A549 (cell line): ENCODE measurements at regions not wholly inside any gene's neighbourhood (a gene's known extent, or its start where the extent isn't known, plus 50 kb on each side); places are given as distances from the start of the nearest gene placed in this dataset.

Source experiments
- ATAC-seq, 2 experiments: fragments of 200-7000 bp in 1 of 2; fragments of >200 bp in 1 of 2; cut with Nextera tagmentation in 1 of 2; cut with Tn5 transposase in 1 of 2; 3 replicates each; pipeline versions ENCODE4 v1.8.0 to v1.9.1; 2018 to 2020; ENCODE audit warnings: mild to moderate bottlenecking in 1 of 2, moderate library complexity in 1 of 2
- CTCF ChIA-PET: fragments of 300-600 bp; sonication (Branson Sonifier 250); formaldehyde crosslinking; extraction: SDS; loops from one replicate; lab custom pipeline; 2021; ENCODE audit warnings: antibody characterized with exemption, inconsistent platforms; lab: Yijun Ruan, JAX
- POLR2A ChIA-PET: fragments of 350-600 bp; formaldehyde crosslinking; extraction: SDS; loops from one replicate; lab custom pipeline; 2021; ENCODE audit warnings: antibody characterized with exemption, inconsistent platforms; lab: Yijun Ruan, JAX
- DNase-seq, 2 experiments: peaks; one replicate each; pipeline versions ENCODE4 v3.0.0 to v3.0.0-alpha.2; 2011 to 2016; ENCODE audit warnings: low read depth in 1 of 2, low spot score in 1 of 2
- FAIRE-seq: peaks from 2 replicates; lab custom pipeline; 2011; peaks lifted over from hg19 to GRCh38; lab: Jason Lieb, UNC
- H3K27ac ChIP-seq, 2 experiments: fragments of >200 bp; sonication (Bioruptor Twin); formaldehyde crosslinking; 3 replicates each; pipeline ENCODE4 v1.5.1; 2016 to 2017
- H3K4me1 ChIP-seq: fragments of >200 bp; sonication (Bioruptor Twin); formaldehyde crosslinking; 3 replicates; pipeline ENCODE4 v1.6.1; 2016
- H3K4me2 ChIP-seq: fragments of >200 bp; sonication (Bioruptor Twin); formaldehyde crosslinking; 3 replicates; pipeline ENCODE4 v1.6.1; 2016
- H3K4me3 ChIP-seq: fragments of >200 bp; sonication (Bioruptor Twin); formaldehyde crosslinking; 3 replicates; pipeline ENCODE4 v1.5.1; 2016
- H3K9me3 ChIP-seq: fragments of >200 bp; sonication (Bioruptor Twin); formaldehyde crosslinking; 3 replicates; pipeline ENCODE4 v1.6.1; 2016
- CBX2 ChIP-seq: fragments of 200-600 bp; sonication (generic); IDR thresholded peaks from 2 replicates; pipeline ENCODE4 v1.6.1; 2016; ENCODE audit warnings: low read depth, mild to moderate bottlenecking, borderline replicate concordance
- CEBPB ChIP-seq, 2 experiments: fragments of >200 bp in 1 of 2; sonication (Bioruptor Twin) in 1 of 2; formaldehyde crosslinking in 1 of 2; IDR thresholded peaks; 2 replicates each; pipeline ENCODE4 v1.6.1; 2012 to 2016
- EHMT2 ChIP-seq: fragments of 200-600 bp; sonication (generic); IDR thresholded peaks from 2 replicates; pipeline ENCODE4 v1.6.1; 2016; ENCODE audit warnings: antibody characterized with exemption, low read depth, mild to moderate bottlenecking, moderate library complexity
- EP300 ChIP-seq, 2 experiments: fragments of >200 bp; sonication (Bioruptor Twin); formaldehyde crosslinking; IDR thresholded peaks; 2 replicates in 1 of 2; 3 replicates in 1 of 2; pipeline ENCODE4 v1.6.1; 2016 to 2017
- FOSB ChIP-seq: fragments of 250-450 bp; sonication (Bioruptor Pico); IDR thresholded peaks from 2 replicates; pipeline ENCODE4 v1.5.0; 2020; ENCODE audit warnings: mild to moderate bottlenecking, moderate library complexity
- FOXS1 ChIP-seq: fragments of 250-450 bp; sonication (Bioruptor Pico); IDR thresholded peaks from 2 replicates; pipeline ENCODE4 v1.5.0; 2020; ENCODE audit warnings: mild to moderate bottlenecking, moderate library complexity
- JUN ChIP-seq, 2 experiments: fragments of >200 bp; sonication (Bioruptor Twin); formaldehyde crosslinking; IDR thresholded peaks; 2 replicates in 1 of 2; 3 replicates in 1 of 2; pipeline ENCODE4 v1.6.1; 2016 to 2017
- JUNB ChIP-seq: fragments of >200 bp; sonication (Bioruptor Twin); formaldehyde crosslinking; IDR thresholded peaks from 2 replicates; pipeline ENCODE4 v1.6.1; 2016
- KDM5A ChIP-seq: fragments of 200-600 bp; sonication (generic); IDR thresholded peaks from 2 replicates; pipeline ENCODE4 v1.6.1; 2016; ENCODE audit warnings: antibody characterized with exemption, mild to moderate bottlenecking
- MAFK ChIP-seq: fragments of 450-650 bp; IDR thresholded peaks from 2 replicates; pipeline ENCODE4 v1.6.1; 2014; ENCODE audit not compliant: partially characterized antibody
- RAD21 ChIP-seq, 2 experiments: fragments of >200 bp in 1 of 2; sonication (Bioruptor Twin) in 1 of 2; formaldehyde crosslinking in 1 of 2; IDR thresholded peaks in 1 of 2; conservative IDR thresholded peaks in 1 of 2; 2 replicates in 1 of 2; 3 replicates in 1 of 2; pipeline ENCODE4 v1.6.1; 2012 to 2018; ENCODE audit warnings: inconsistent platforms in 1 of 2
- RARB ChIP-seq: fragments of 250-450 bp; sonication (Bioruptor Pico); IDR thresholded peaks from 2 replicates; pipeline ENCODE4 v1.8.0; 2021; ENCODE audit warnings: mild to moderate bottlenecking, moderate library complexity
- RCOR1 ChIP-seq: fragments of 150-350 bp; IDR thresholded peaks from 2 replicates; pipeline ENCODE4 v1.6.1; 2014; ENCODE audit warnings: antibody characterized with exemption, low read length, low read depth
- RNF2 ChIP-seq: fragments of 200-600 bp; sonication (generic); IDR thresholded peaks from 2 replicates; pipeline ENCODE4 v1.6.1; 2016; ENCODE audit warnings: low read depth, mild to moderate bottlenecking, antibody characterized with exemption, moderate library complexity, borderline replicate concordance
- SMC3 ChIP-seq: fragments of >200 bp; sonication (Bioruptor Twin); formaldehyde crosslinking; IDR thresholded peaks from 3 replicates; pipeline ENCODE4 v1.6.1; 2018; ENCODE audit warnings: inconsistent platforms
- SREBF2 ChIP-seq: fragments of 450-650 bp; IDR thresholded peaks from 2 replicates; pipeline ENCODE4 v1.6.1; 2014; ENCODE audit warnings: mild to moderate bottlenecking, moderate library complexity
- TP53 ChIP-seq: fragments of 250-450 bp; sonication (Bioruptor Pico); IDR thresholded peaks from 2 replicates; pipeline ENCODE4 v1.5.0; 2021; ENCODE audit warnings: mild to moderate bottlenecking, moderate library complexity
- ZFP36 ChIP-seq: fragments of 450-650 bp; IDR thresholded peaks from 2 replicates; pipeline ENCODE4 v1.6.1; 2014; ENCODE audit warnings: borderline replicate concordance; ENCODE audit not compliant: partially characterized antibody
- WGBS: methylation state at CpG from one replicate; pipeline ENCODE4 v1.1.6; 2017; ENCODE audit errors: missing lambda C conversion rate; 5-methylcytosine and 5-hydroxymethylcytosine counted together
- TF ChIP-seq, protein P1 (sequence below): fragments of 200-600 bp; sonication (generic); IDR thresholded peaks from 2 replicates; pipeline ENCODE4 v1.6.1; 2016; ENCODE audit warnings: antibody characterized with exemption, mild to moderate bottlenecking, moderate library complexity
- TF ChIP-seq, protein P2 (sequence below): fragments of 250-450 bp; sonication (Bioruptor Pico); IDR thresholded peaks from 2 replicates; pipeline ENCODE4 v1.5.0; 2020; ENCODE audit warnings: low read depth, mild to moderate bottlenecking, moderate library complexity

DNA sequence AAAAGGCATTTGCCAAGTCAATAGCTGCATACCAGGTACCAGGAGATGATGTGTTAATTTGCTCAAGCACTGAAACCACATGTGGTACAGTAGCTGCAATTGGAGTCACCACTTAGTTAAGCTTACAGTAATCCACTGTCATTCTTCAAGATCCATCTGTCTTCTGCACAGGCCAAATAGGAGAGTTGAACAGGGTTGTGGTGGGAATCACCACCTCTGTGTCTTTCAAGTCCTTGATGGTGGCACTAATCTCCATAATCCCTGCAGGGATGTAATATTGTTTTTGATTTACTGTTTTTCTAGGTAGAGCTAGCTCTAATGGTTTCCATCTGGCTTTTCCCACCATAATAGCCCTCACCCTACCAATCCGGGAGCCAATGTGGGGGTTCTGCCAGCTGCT is 91.9 kb downstream of the FCRL5 start:
- H3K4me2 ChIP-seq = no peak overlapping the region
- WGBS = 0% methylated on average over 1 of the region's 1 CpG
- H3K9me3 ChIP-seq = no peaks in the 10 kb centered on the region
- ChIA-PET CTCF (no interaction called here), POLR2A (no interaction called here)
- ATAC-seq = no peak
- H3K4me3 ChIP-seq = no peak overlapping the region
- no peak overlapping the region for H3K27ac ChIP-seq
- H3K4me1 ChIP-seq = no peaks in the 10 kb centered on the region
- FAIRE-seq = no peak
- no peak for DNase-seq
- TF ChIP-seq ZFP36 = no peak
- no peak for TF ChIP-seq JUN (IDR thresholded peaks at IDR 0.05)
- no peak for TF ChIP-seq JUNB
- no peak for TF ChIP-seq KDM5A
- TF ChIP-seq FOSB (CRISPR knock-in tag) = no peak
- TF ChIP-seq RNF2 = no peak
- TF ChIP-seq FOXS1 (CRISPR knock-in tag) = no peak
- TF ChIP-seq, protein P1, sequence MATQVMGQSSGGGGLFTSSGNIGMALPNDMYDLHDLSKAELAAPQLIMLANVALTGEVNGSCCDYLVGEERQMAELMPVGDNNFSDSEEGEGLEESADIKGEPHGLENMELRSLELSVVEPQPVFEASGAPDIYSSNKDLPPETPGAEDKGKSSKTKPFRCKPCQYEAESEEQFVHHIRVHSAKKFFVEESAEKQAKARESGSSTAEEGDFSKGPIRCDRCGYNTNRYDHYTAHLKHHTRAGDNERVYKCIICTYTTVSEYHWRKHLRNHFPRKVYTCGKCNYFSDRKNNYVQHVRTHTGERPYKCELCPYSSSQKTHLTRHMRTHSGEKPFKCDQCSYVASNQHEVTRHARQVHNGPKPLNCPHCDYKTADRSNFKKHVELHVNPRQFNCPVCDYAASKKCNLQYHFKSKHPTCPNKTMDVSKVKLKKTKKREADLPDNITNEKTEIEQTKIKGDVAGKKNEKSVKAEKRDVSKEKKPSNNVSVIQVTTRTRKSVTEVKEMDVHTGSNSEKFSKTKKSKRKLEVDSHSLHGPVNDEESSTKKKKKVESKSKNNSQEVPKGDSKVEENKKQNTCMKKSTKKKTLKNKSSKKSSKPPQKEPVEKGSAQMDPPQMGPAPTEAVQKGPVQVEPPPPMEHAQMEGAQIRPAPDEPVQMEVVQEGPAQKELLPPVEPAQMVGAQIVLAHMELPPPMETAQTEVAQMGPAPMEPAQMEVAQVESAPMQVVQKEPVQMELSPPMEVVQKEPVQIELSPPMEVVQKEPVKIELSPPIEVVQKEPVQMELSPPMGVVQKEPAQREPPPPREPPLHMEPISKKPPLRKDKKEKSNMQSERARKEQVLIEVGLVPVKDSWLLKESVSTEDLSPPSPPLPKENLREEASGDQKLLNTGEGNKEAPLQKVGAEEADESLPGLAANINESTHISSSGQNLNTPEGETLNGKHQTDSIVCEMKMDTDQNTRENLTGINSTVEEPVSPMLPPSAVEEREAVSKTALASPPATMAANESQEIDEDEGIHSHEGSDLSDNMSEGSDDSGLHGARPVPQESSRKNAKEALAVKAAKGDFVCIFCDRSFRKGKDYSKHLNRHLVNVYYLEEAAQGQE = no peak
- TF ChIP-seq, protein P2, sequence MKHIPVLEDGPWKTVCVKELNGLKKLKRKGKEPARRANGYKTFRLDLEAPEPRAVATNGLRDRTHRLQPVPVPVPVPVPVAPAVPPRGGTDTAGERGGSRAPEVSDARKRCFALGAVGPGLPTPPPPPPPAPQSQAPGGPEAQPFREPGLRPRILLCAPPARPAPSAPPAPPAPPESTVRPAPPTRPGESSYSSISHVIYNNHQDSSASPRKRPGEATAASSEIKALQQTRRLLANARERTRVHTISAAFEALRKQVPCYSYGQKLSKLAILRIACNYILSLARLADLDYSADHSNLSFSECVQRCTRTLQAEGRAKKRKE (CRISPR knock-in tag) = no peak
- TF ChIP-seq RAD21 (conservative IDR thresholded peaks at IDR 0.05 in 1 of 2, IDR thresholded peaks at IDR 0.05 in 1 of 2) = no peak
- TF ChIP-seq RCOR1 = no peak
- TF ChIP-seq CEBPB (IDR thresholded peaks at IDR 0.05) = no peak
- TF ChIP-seq CBX2 = no peak
- TF ChIP-seq TP53 (CRISPR knock-in tag) = no peak
- no peak for TF ChIP-seq EHMT2

DNA sequence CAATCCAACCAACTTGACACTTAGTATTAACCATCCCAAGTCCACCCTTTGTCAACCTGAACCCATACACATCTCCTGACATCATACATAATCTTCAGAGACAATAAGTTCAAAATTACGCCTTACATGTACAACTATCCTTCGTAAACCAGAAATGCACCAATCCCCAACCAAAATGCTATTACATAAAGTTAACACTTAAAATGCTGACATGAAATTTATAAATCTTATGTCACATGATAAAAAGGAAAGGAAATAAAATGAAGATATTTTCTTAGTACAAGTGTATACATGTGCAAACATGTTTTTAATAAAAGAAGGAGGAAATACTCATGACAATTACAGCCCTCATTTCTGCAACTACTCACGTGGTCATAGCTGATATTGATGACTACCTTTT is 95.0 kb downstream of the FCRL5 start:
- POLR2A ChIA-PET = no interaction called here
- FAIRE-seq (no peak), DNase-seq (no peak), ATAC-seq (no peak)
- 11% methylated on average over 3 of the region's 3 CpGs for WGBS
- Histone ChIP-seq H3K4me3 (no peak overlapping the region), H3K27ac (no peak overlapping the region), H3K4me1 (no peaks in the 10 kb centered on the region), H3K4me2 (no peak overlapping the region), H3K9me3 (no peaks in the 10 kb centered on the region)
- CTCF ChIA-PET = no interaction called here
- TF ChIP-seq SMC3 (no peak), MAFK (peak; percentile 15)

DNA sequence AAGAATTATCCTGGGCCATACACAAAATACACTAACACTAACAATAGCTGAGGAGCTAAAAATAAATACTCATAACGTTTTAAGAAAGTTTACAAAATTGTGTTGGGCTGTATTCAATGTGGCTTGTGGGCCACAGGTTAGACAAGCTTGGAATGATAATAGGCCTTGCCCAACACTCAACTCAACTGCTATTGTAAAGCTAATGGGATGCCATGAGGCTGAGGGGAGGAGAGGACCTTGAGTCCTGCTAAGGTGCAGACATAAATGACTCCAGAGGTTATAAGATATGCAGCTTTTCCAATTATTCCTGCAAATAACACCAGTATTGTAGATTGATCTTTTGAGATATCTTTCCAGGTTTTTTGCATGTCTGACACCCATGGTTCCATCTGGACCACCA is 97.0 kb downstream of the FCRL5 start:
- WGBS = 0% methylated on average over 1 of the region's 1 CpG
- no peaks in the 10 kb centered on the region for H3K4me1 ChIP-seq
- H3K9me3 ChIP-seq = no peaks in the 10 kb centered on the region
- no peak for ATAC-seq
- no peak for FAIRE-seq
- POLR2A ChIA-PET = no interaction called here
- no peak overlapping the region for H3K27ac ChIP-seq
- no peak for DNase-seq
- H3K4me2 ChIP-seq = no peak overlapping the region
- CTCF ChIA-PET = interaction anchor here (1.9 kb wide), 1 partner anchor 35 kb away, joined by 4 read pairs; no protein-coding TSS in a partner anchor
- H3K4me3 ChIP-seq = no peak overlapping the region
- TF ChIP-seq RARB (CRISPR knock-in tag) (no peak), MAFK (no peak), SREBF2 (no peak), EP300 (IDR thresholded peaks at IDR 0.05) (no peak), RNF2 (no peak)
- TF ChIP-seq, all 56 proteins: peak for 0
